ENCODE measurements at regions not wholly inside any gene's neighbourhood (a gene's known extent, or its start where the extent isn't known, plus 50 kb on each side); places are given as distances from the start of the nearest gene placed in this dataset.

DNA sequence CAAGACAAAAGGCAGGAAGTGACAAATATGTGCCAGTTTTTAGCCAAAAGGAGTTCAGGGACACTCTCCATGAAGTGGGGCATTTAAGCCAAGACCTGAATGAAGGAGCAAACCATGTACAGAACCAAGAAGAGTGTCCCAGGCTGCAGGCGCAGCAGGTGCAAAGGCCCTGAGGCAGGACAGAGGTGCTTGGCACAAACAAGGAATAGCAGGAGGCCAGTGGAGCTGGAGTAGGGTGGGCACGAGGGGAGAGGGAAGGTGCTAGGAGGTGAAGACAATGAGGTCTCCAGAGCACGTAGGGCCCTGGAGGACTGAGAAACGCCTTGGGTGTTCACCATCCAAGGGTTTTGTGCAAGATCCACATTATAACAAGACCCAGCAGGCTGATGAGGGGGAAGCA, 474.1 kb downstream of the MN1 start:
- no peak overlapping the region for H3K4ac ChIP-seq (ENCODE audit: low read length)
- H3K27ac ChIP-seq (replicated peaks; ENCODE audit: low read length): no peak overlapping the region
- no peaks in the 10 kb centered on the region for H3K27me3 ChIP-seq (ENCODE audit: control insufficient read depth in 3 of 3, insufficient read depth in 3 of 3, low read depth in 1 of 3, low read length in 3 of 3)
- H4K91ac ChIP-seq (ENCODE audit: low read depth, low read length, poor library complexity): no peak overlapping the region
- peak overlapping the region; percentile 68 for H2BK15ac ChIP-seq (ENCODE audit: low read length)
- H3K79me1 ChIP-seq (ENCODE audit: low read depth, low read length): no peaks in the 10 kb centered on the region
- no peak overlapping the region for H2AFZ ChIP-seq (ENCODE audit: low read length)
- no peak overlapping the region for H3K14ac ChIP-seq (ENCODE audit: low read length)
- no peak overlapping the region for H2BK5ac ChIP-seq (ENCODE audit: low read length)
- H2BK120ac ChIP-seq (ENCODE audit: low read depth, low read length): no peak overlapping the region
- DNase-seq (ENCODE audit: low spot score): no peak
- no peak overlapping the region for H3K23ac ChIP-seq (ENCODE audit: low read depth, low read length, poor library complexity)
- WGBS, 2 donors (ENCODE audit: extremely low coverage in 2 of 2, insufficient read length in 2 of 2, insufficient replicate concordance in 1 of 2): no CpG with 5 or more reads among the region's 4 CpGs
- no peak overlapping the region for H3K4me2 ChIP-seq (ENCODE audit: insufficient read depth, low read length, poor library complexity, severe bottlenecking)
- H2BK12ac ChIP-seq (ENCODE audit: low read length): no peak overlapping the region
- H3K4me1 ChIP-seq (ENCODE audit: control insufficient read depth in 2 of 2, insufficient read depth in 1 of 2, low read depth in 1 of 2, low read length in 2 of 2): peaks cover 9 to 16% of the 10 kb centered on the region in 2 donors
- H3K9me3 ChIP-seq (replicated peaks in 1 of 2; ENCODE audit: control insufficient read depth in 2 of 2, insufficient read depth in 1 of 2, low read depth in 1 of 2, low read length in 2 of 2): peaks cover 0 to under 1% of the 10 kb centered on the region in 2 donors
- no peak overlapping the region for H4K8ac ChIP-seq (ENCODE audit: low read depth, low read length)
- no peaks in the 10 kb centered on the region for H3K36me3 ChIP-seq (replicated peaks in 1 of 2; ENCODE audit: control insufficient read depth in 2 of 2, insufficient read depth in 2 of 2, low read length in 2 of 2)
- H3K4me3 ChIP-seq (ENCODE audit: low read length in 2 of 2): no peak overlapping the region
- H2AK5ac ChIP-seq (ENCODE audit: low read depth, low read length): peak overlapping the region; percentile 53
- no peak overlapping the region for H3K9ac ChIP-seq (ENCODE audit: low read depth, low read length, poor library complexity)
- no peak overlapping the region for H3K18ac ChIP-seq (ENCODE audit: low read length)

DNA sequence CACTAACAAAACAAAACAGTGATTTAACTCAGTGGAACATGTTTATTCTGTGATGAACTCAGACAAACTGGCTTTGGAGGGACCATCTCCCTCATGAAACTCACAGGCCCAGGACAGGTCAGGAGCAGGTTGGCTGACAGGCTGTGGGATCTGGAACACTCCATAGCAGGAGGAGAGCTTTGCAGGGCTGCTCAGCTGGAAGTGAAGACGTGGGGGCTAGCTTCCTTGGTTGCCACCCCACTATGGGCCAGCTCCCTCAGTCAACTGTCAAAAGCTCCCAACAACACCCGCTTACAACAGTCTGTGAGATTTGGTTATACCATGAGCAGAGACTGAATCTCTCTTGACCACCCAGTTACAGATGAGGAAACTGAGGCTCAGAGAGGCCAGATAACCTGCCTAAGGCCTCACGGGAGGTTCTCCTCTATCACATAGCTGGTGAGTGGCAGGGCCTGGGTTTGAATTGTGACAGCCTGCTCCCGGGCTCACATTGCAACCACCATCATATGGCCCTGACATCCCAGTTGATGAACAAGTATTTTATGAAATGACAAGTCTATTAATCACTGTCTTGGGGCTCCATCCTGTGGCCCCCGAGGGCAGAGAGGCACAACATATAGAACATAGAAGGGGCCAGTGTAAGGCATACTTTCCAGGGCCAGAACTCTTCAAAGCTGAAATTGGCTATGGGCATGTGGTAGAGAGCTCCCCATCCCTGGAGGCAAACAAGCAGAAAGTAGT, 473.4 kb downstream of the MN1 start:
- DNase-seq (ENCODE audit: low spot score): no peak

DNA sequence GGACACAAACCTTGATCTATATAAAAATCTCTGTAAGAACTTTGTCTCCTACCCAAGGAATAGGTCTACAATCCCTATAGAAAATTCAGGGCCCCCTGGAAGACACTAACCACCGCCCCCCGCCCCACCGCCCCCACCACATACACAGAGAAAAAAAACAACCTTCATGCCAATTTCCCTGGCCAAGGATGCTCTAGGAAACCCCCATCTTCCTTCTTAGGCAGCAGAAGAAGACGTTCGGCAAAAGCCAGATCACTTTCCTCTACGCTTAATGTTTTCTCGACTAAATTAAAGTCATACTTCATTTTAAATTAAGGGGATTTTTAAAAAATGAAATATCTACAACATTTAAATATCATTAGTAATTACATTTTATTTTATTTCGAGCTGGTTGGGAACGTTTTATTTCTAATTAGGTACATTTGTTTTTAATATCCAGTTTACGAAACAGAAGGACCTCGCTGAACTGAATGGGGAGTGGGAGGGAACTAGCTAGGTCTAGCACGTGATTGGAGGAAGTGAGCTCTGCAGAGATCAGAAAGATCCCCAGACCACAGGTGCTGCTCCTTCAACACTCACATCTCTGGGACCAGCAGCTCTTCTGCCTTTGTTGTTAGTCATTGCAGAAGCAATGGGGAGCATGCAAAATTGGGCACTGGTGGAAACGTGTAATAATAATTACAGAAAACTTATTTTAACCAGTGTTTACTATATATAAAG, 472.3 kb downstream of the MN1 start:
- H2BK120ac ChIP-seq (ENCODE audit: low read depth, low read length): no peak overlapping the region
- no peak overlapping the region for H3K14ac ChIP-seq (ENCODE audit: low read length)
- H3K4ac ChIP-seq (ENCODE audit: low read length): no peak overlapping the region
- H2BK5ac ChIP-seq (ENCODE audit: low read length): no peak overlapping the region
- peaks cover 3 to 16% of the 10 kb centered on the region in 2 donors for H3K4me1 ChIP-seq (ENCODE audit: control insufficient read depth in 2 of 2, insufficient read depth in 1 of 2, low read depth in 1 of 2, low read length in 2 of 2)
- no peaks in the 10 kb centered on the region for H3K27me3 ChIP-seq (ENCODE audit: control insufficient read depth in 3 of 3, insufficient read depth in 3 of 3, low read depth in 1 of 3, low read length in 3 of 3)
- peaks cover 0 to 7% of the 10 kb centered on the region in 2 donors for H3K9me3 ChIP-seq (replicated peaks in 1 of 2; ENCODE audit: control insufficient read depth in 2 of 2, insufficient read depth in 1 of 2, low read depth in 1 of 2, low read length in 2 of 2)
- no peak overlapping the region for H2BK15ac ChIP-seq (ENCODE audit: low read length)
- H4K91ac ChIP-seq (ENCODE audit: low read depth, low read length, poor library complexity): no peak overlapping the region
- H3K9ac ChIP-seq (ENCODE audit: low read depth, low read length, poor library complexity): no peak overlapping the region
- H3K36me3 ChIP-seq (replicated peaks in 1 of 2; ENCODE audit: control insufficient read depth in 2 of 2, insufficient read depth in 2 of 2, low read length in 2 of 2): no peaks in the 10 kb centered on the region
- no peak overlapping the region for H2BK12ac ChIP-seq (ENCODE audit: low read length)
- peak overlapping the region in 1 of 2 donors; percentile 37 for H3K4me3 ChIP-seq (ENCODE audit: low read length in 2 of 2)
- H3K79me1 ChIP-seq (ENCODE audit: low read depth, low read length): no peaks in the 10 kb centered on the region
- H4K8ac ChIP-seq (ENCODE audit: low read depth, low read length): no peak overlapping the region
- no peak overlapping the region for H3K27ac ChIP-seq (replicated peaks; ENCODE audit: low read length)
- no peak overlapping the region for H3K18ac ChIP-seq (ENCODE audit: low read length)
- H2AK5ac ChIP-seq (ENCODE audit: low read depth, low read length): no peak overlapping the region
- WGBS, 2 donors (ENCODE audit: extremely low coverage in 2 of 2, insufficient read length in 2 of 2, insufficient replicate concordance in 1 of 2): no CpG with 5 or more reads among the region's 13 CpGs
- no peak for DNase-seq (ENCODE audit: low spot score)
- no peak overlapping the region for H3K4me2 ChIP-seq (ENCODE audit: insufficient read depth, low read length, poor library complexity, severe bottlenecking)
- no peak overlapping the region for H3K23ac ChIP-seq (ENCODE audit: low read depth, low read length, poor library complexity)
- H2AFZ ChIP-seq (ENCODE audit: low read length): peak overlapping the region; percentile 67

More for the DNA sequence above, 473.4 kb downstream of the MN1 start:
- Histone ChIP-seq H2AK5ac (ENCODE audit: low read depth, low read length) (peak overlapping the region; percentile 53), H3K9ac (ENCODE audit: low read depth, low read length, poor library complexity) (no peak overlapping the region), H3K27ac (replicated peaks; ENCODE audit: low read length) (no peak overlapping the region), H3K14ac (ENCODE audit: low read length) (no peak overlapping the region), H3K4me3 (ENCODE audit: low read length in 2 of 2) (no peak overlapping the region), H4K8ac (ENCODE audit: low read depth, low read length) (no peak overlapping the region), H2BK12ac (ENCODE audit: low read length) (no peak overlapping the region), H2BK120ac (ENCODE audit: low read depth, low read length) (no peak overlapping the region), H3K4ac (ENCODE audit: low read length) (no peak overlapping the region), H4K91ac (ENCODE audit: low read depth, low read length, poor library complexity) (no peak overlapping the region), H3K18ac (ENCODE audit: low read length) (no peak overlapping the region), H2BK15ac (ENCODE audit: low read length) (peak overlapping the region; percentile 68), H2BK5ac (ENCODE audit: low read length) (no peak overlapping the region), H3K9me3 (replicated peaks in 1 of 2; ENCODE audit: control insufficient read depth in 2 of 2, insufficient read depth in 1 of 2, low read depth in 1 of 2, low read length in 2 of 2) (peaks cover 0 to 7% of the 10 kb centered on the region in 2 donors), H3K36me3 (replicated peaks in 1 of 2; ENCODE audit: control insufficient read depth in 2 of 2, insufficient read depth in 2 of 2, low read length in 2 of 2) (no peaks in the 10 kb centered on the region), H3K23ac (ENCODE audit: low read depth, low read length, poor library complexity) (no peak overlapping the region), H3K4me1 (ENCODE audit: control insufficient read depth in 2 of 2, insufficient read depth in 1 of 2, low read depth in 1 of 2, low read length in 2 of 2) (peaks cover 9 to 16% of the 10 kb centered on the region in 2 donors), H3K79me1 (ENCODE audit: low read depth, low read length) (no peaks in the 10 kb centered on the region), H2AFZ (ENCODE audit: low read length) (no peak overlapping the region), H3K27me3 (ENCODE audit: control insufficient read depth in 3 of 3, insufficient read depth in 3 of 3, low read depth in 1 of 3, low read length in 3 of 3) (no peaks in the 10 kb centered on the region), H3K4me2 (ENCODE audit: insufficient read depth, low read length, poor library complexity, severe bottlenecking) (no peak overlapping the region)
- no CpG with 5 or more reads among the region's 5 CpGs for WGBS, 2 donors (ENCODE audit: extremely low coverage in 2 of 2, insufficient read length in 2 of 2, insufficient replicate concordance in 1 of 2)

DNA sequence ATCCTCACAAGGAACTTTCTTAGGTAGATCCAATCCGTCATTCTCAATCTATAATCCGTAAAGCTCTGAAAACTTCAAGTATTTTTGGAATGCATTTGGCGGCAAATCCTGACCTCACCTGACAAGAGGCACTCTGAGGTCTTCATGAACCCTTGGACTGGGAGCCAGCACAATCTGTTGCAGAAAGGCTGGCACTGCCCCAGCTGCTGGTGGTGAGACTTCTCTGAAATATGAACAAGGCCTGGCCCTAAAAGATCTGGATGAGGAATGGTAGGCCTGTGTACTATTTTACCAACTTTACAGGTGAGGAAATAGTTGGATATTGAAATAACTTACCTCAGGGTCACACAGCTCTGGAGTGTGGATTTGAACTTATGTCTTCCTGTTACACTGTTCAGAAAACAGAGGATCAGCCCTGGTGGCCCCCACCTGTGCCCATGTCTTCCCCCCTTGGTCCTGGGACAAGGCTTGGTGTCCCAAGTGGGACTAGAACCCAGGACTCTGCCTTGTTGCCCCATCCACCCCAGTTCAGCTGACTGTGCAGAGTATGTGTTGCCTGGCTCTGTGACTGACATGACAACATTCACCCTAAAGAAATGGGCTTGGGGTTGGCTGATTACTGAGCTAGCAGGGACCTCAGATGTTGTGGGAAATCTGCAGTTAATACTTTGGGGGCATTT, 471.4 kb downstream of the MN1 start:
- peak overlapping the region; percentile 58 for H2AK5ac ChIP-seq (ENCODE audit: low read depth, low read length)
- no peak overlapping the region for H2BK12ac ChIP-seq (ENCODE audit: low read length)
- no peak overlapping the region for H3K4ac ChIP-seq (ENCODE audit: low read length)
- H4K91ac ChIP-seq (ENCODE audit: low read depth, low read length, poor library complexity): no peak overlapping the region
- no peak overlapping the region for H3K4me3 ChIP-seq (ENCODE audit: low read length in 2 of 2)
- H3K18ac ChIP-seq (ENCODE audit: low read length): no peak overlapping the region
- H3K14ac ChIP-seq (ENCODE audit: low read length): no peak overlapping the region
- DNase-seq (ENCODE audit: low spot score): no peak
- no peak overlapping the region for H2BK120ac ChIP-seq (ENCODE audit: low read depth, low read length)
- H3K36me3 ChIP-seq (replicated peaks in 1 of 2; ENCODE audit: control insufficient read depth in 2 of 2, insufficient read depth in 2 of 2, low read length in 2 of 2): no peaks in the 10 kb centered on the region
- no peak overlapping the region for H2BK15ac ChIP-seq (ENCODE audit: low read length)
- no CpG with 5 or more reads among the region's 3 CpGs for WGBS, 2 donors (ENCODE audit: extremely low coverage in 2 of 2, insufficient read length in 2 of 2, insufficient replicate concordance in 1 of 2)
- peaks cover 3 to 16% of the 10 kb centered on the region in 2 donors for H3K4me1 ChIP-seq (ENCODE audit: control insufficient read depth in 2 of 2, insufficient read depth in 1 of 2, low read depth in 1 of 2, low read length in 2 of 2)
- no peak overlapping the region for H2AFZ ChIP-seq (ENCODE audit: low read length)
- no peak overlapping the region for H3K9ac ChIP-seq (ENCODE audit: low read depth, low read length, poor library complexity)
- H3K9me3 ChIP-seq (replicated peaks in 1 of 2; ENCODE audit: control insufficient read depth in 2 of 2, insufficient read depth in 1 of 2, low read depth in 1 of 2, low read length in 2 of 2): peaks cover 0 to 7% of the 10 kb centered on the region in 2 donors
- no peak overlapping the region for H2BK5ac ChIP-seq (ENCODE audit: low read length)
- no peak overlapping the region for H4K8ac ChIP-seq (ENCODE audit: low read depth, low read length)
- H3K27ac ChIP-seq (replicated peaks; ENCODE audit: low read length): no peak overlapping the region
- H3K4me2 ChIP-seq (ENCODE audit: insufficient read depth, low read length, poor library complexity, severe bottlenecking): no peak overlapping the region
- H3K79me1 ChIP-seq (ENCODE audit: low read depth, low read length): no peaks in the 10 kb centered on the region
- H3K27me3 ChIP-seq (ENCODE audit: control insufficient read depth in 3 of 3, insufficient read depth in 3 of 3, low read depth in 1 of 3, low read length in 3 of 3): no peaks in the 10 kb centered on the region
- no peak overlapping the region for H3K23ac ChIP-seq (ENCODE audit: low read depth, low read length, poor library complexity)

Data from neuronal stem cell (in vitro differentiated cells).